BJ (cell line): ENCODE measurements at regions not wholly inside any gene's neighbourhood (a gene's known extent, or its start where the extent isn't known, plus 50 kb on each side); places are given as distances from the start of the nearest gene placed in this dataset.

Experiments
- CTCF ChIA-PET: fragments of 350-600 bp; formaldehyde crosslinking; extraction: SDS; loops from one replicate; lab custom pipeline; 2021; ENCODE audit warnings: antibody characterized with exemption, inconsistent platforms; lab: Yijun Ruan, JAX
- POLR2A ChIA-PET: fragments of 300-600 bp; sonication (Branson Sonifier 250); formaldehyde crosslinking; extraction: SDS; loops from one replicate; lab custom pipeline; 2021; ENCODE audit warnings: antibody characterized with exemption; lab: Charles Lee
- DNase-seq: peaks from one replicate; pipeline ENCODE4 v3.0.0-alpha.2; 2011; ENCODE audit warnings: low read depth
- H3K27me3 ChIP-seq: 2 replicates; pipeline ENCODE4 v1.6.0; 2011; ENCODE audit warnings: low read length; ENCODE audit not compliant: control insufficient read depth, insufficient read depth
- H3K36me3 ChIP-seq: 2 replicates; pipeline ENCODE4 v1.5.1; 2011; ENCODE audit warnings: low read length; ENCODE audit not compliant: control insufficient read depth, insufficient read depth
- H3K4me3 ChIP-seq: 2 replicates; pipeline ENCODE4 v1.5.1; 2011; ENCODE audit warnings: low read depth, mild to moderate bottlenecking, control low read depth, low read length
- CTCF ChIP-seq: IDR thresholded peaks from 2 replicates; pipeline ENCODE4 v1.5.1; 2011; ENCODE audit warnings: low read depth, mild to moderate bottlenecking, control low read depth, inconsistent platforms, low read length, moderate library complexity; ENCODE audit not compliant: insufficient read depth

GRCh38 chr15:39491886-39492490, 88.9 kb upstream of the THBS1 start:
- DNase-seq: no peak
- CTCF ChIA-PET: interaction anchor here (1.1 to 1.4 kb wide), 2 partner anchors 13 to 40 kb away, joined by 3 read pairs; no protein-coding TSS in a partner anchor
- no peaks in the 10 kb centered on the region for H3K27me3 ChIP-seq
- POLR2A ChIA-PET: no interaction called here
- TF ChIP-seq CTCF: no peak
- H3K4me3 ChIP-seq: no peak overlapping the region
- H3K36me3 ChIP-seq: no peaks in the 10 kb centered on the region

- H3K4me3 ChIP-seq: no peak overlapping the region
- TF ChIP-seq CTCF: no peak
- H3K27me3 ChIP-seq: no peaks in the 10 kb centered on the region
- ChIA-PET CTCF (interaction anchor here (0.7 to 1.5 kb wide), 4 partner anchors 10 to 203 kb away, joined by 3 to 4 read pairs (median 3); no protein-coding TSS in a partner anchor), POLR2A (no interaction called here)
- H3K36me3 ChIP-seq: no peaks in the 10 kb centered on the region
- DNase-seq: no peak
Observed at GRCh38 chr15:39493424-39494067, 87.3 kb upstream of the THBS1 start.

- Histone ChIP-seq H3K36me3 (no peaks in the 10 kb centered on the region), H3K27me3 (no peaks in the 10 kb centered on the region), H3K4me3 (no peak overlapping the region)
- TF ChIP-seq CTCF: no peak
- ChIA-PET CTCF (interaction anchor here (1.2 to 1.5 kb wide), 2 partner anchors 10 to 13 kb away, joined by 3 to 4 read pairs; no protein-coding TSS in a partner anchor), POLR2A (no interaction called here)
- DNase-seq: no peak
Observed at GRCh38 chr15:39494462-39494861, 86.4 kb upstream of the THBS1 start.

GRCh38 chr15:39495871-39496840, 84.7 kb upstream of the THBS1 start:
- Histone ChIP-seq H3K4me3 (no peak overlapping the region), H3K27me3 (no peaks in the 10 kb centered on the region), H3K36me3 (no peaks in the 10 kb centered on the region)
- POLR2A ChIA-PET: interaction anchor here (0.8 to 1.4 kb wide), 7 partner anchors 15 to 86 kb away, joined by 3 to 7 read pairs (median 3); partner anchors contain the start of gene THBS1
- TF ChIP-seq CTCF: no peak
- no peak for DNase-seq
- CTCF ChIA-PET: interaction anchor here (0.9 to 3.0 kb wide), 5 partner anchors 10 to 83 kb away, joined by 3 to 17 read pairs (median 3); partner anchors contain the start of gene THBS1
